ENCODE measurements at regions not wholly inside any gene's neighbourhood (a gene's known extent, or its start where the extent isn't known, plus 50 kb on each side); places are given as distances from the start of the nearest gene placed in this dataset.

DNA sequence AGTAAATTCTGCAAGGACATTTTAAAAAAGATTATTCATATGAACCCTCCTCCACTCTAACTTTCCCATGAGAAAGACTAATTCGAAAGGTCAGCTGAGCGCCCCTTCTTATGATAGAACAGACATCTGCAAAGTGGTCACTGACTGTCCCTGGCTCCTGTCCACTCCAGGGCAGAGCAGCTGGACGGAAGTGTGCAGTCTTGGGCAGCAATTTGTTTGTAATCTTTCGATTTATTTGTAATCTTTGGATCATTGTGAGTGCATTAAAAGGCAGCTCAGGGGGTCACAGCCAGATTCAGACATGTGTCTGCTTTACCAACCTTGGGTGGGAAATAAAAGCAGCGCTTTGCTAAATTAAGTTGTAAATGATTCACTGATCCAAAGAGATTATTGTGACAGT lies 158.8 kb upstream of the ADARB2 start:
- no peak for TF ChIP-seq SUZ12 (IDR thresholded peaks at IDR 0.05)
- TF ChIP-seq FOXM1 (IDR thresholded peaks at IDR 0.05; ENCODE audit: borderline replicate concordance): no peak
- no peak for TF ChIP-seq LEF1 (IDR thresholded peaks at IDR 0.05; ENCODE audit: borderline replicate concordance)
- no peak for TF ChIP-seq ELF4 (IDR thresholded peaks at IDR 0.05)
- TF ChIP-seq TARDBP (IDR thresholded peaks at IDR 0.05): no peak
- TF ChIP-seq SP1 (IDR thresholded peaks at IDR 0.05): no peak
- TF ChIP-seq L3MBTL2 (conservative IDR thresholded peaks at IDR 0.05): no peak
- TF ChIP-seq CTBP1 (IDR thresholded peaks at IDR 0.05; ENCODE audit: borderline replicate concordance): no peak
- TF ChIP-seq PKNOX1 (IDR thresholded peaks at IDR 0.05): no peak
- TF ChIP-seq FOXK2 (IDR thresholded peaks at IDR 0.05): no peak
- TF ChIP-seq NFRKB (IDR thresholded peaks at IDR 0.05): no peak
- no peak for TF ChIP-seq ZNF384 (IDR thresholded peaks at IDR 0.05)
- ChIA-PET POLR2A (no interaction called here), CTCF (no interaction called here)
- DNase-seq (ENCODE audit: extremely low spot score): no peak

DNA sequence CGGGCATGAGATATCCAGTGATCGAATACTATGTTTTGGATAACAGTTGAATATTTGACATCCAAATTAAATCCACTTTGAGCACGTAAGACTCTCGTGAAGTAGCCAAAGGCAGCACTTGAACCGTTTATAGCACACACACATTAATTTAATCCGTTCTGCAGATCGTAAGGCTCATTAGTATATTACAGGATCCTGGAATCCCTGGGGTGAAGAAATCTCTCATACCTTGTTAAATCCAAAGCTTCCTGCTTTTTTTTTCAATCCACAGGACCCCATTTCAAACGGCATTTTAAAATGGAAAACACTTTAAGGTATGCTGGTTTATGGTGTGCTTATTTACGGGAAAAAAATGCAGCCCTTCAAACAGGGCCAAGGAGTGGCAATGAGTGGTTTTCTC lies 158.4 kb upstream of the ADARB2 start:
- no peak for DNase-seq (ENCODE audit: extremely low spot score)
- TF ChIP-seq SP1 (IDR thresholded peaks at IDR 0.05) (no peak), FOXM1 (IDR thresholded peaks at IDR 0.05; ENCODE audit: borderline replicate concordance) (no peak), TARDBP (IDR thresholded peaks at IDR 0.05) (no peak), ELF4 (IDR thresholded peaks at IDR 0.05) (no peak), FOXK2 (IDR thresholded peaks at IDR 0.05) (no peak), NFRKB (IDR thresholded peaks at IDR 0.05) (no peak), HDGF (IDR thresholded peaks at IDR 0.05; ENCODE audit: borderline replicate concordance) (no peak), CTBP1 (IDR thresholded peaks at IDR 0.05; ENCODE audit: borderline replicate concordance) (no peak), LEF1 (IDR thresholded peaks at IDR 0.05; ENCODE audit: borderline replicate concordance) (no peak), BHLHE40 (IDR thresholded peaks at IDR 0.05; ENCODE audit: borderline replicate concordance) (no peak), FOXA1 (IDR thresholded peaks at IDR 0.05) (no peak), ZNF384 (IDR thresholded peaks at IDR 0.05) (no peak), SUZ12 (IDR thresholded peaks at IDR 0.05) (no peak), PKNOX1 (IDR thresholded peaks at IDR 0.05) (no peak), ARNT (IDR thresholded peaks at IDR 0.05) (no peak), L3MBTL2 (conservative IDR thresholded peaks at IDR 0.05) (no peak)
- ChIA-PET CTCF (no interaction called here), POLR2A (no interaction called here)

DNA sequence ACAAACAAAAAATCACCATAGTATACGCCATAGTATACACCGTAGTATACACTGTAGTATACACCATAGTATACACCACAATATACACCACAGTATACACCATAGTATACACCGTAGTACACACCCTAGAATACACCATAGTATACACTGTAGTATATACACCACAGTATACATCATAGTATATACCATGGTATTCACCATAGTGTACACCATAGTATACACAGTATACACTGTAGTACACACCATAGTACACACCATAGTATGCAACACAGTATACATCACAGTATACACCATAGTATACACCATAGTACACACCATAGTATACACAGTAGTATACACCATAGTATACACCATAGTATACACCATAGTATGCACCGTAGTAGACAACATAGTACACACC lies 157.6 kb upstream of the ADARB2 start:
- ChIA-PET POLR2A (no interaction called here), CTCF (no interaction called here)
- TF ChIP-seq HDGF (IDR thresholded peaks at IDR 0.05; ENCODE audit: borderline replicate concordance): no peak
- TF ChIP-seq FOXK2 (IDR thresholded peaks at IDR 0.05): no peak
- TF ChIP-seq ELF4 (IDR thresholded peaks at IDR 0.05): no peak
- no peak for TF ChIP-seq LEF1 (IDR thresholded peaks at IDR 0.05; ENCODE audit: borderline replicate concordance)
- no peak for TF ChIP-seq L3MBTL2 (conservative IDR thresholded peaks at IDR 0.05)
- no peak for DNase-seq (ENCODE audit: extremely low spot score)

DNA sequence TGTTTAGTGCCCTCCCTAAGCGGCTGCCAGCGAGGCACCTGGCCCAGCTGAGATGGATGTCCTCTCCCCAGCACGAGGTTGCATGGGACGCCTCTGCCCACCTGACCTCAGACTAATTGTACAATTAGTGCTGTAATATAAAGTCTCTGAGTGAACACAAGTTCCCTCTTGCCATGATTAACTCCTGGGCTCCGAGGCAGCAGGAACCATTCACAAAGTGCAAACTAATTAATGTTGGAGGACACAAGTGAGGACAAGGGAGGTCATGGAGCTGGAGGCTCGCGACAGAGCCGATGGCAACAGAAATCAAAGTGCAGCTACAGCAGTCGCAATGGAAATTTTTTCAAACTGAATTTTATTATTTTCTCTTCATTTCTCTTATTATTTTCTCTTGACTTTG lies 156.6 kb upstream of the ADARB2 start:
- DNase-seq (ENCODE audit: extremely low spot score): no peak
- ChIA-PET CTCF (no interaction called here), POLR2A (no interaction called here)
- TF ChIP-seq FOXM1 (IDR thresholded peaks at IDR 0.05; ENCODE audit: borderline replicate concordance): no peak

GRCh38 chr10:1886039-1886438 lies 148.7 kb upstream of the ADARB2 start:
- TF ChIP-seq PKNOX1 (IDR thresholded peaks at IDR 0.05): no peak
- ChIA-PET POLR2A (no interaction called here), CTCF (no interaction called here)
- no peak for DNase-seq (ENCODE audit: extremely low spot score)

DNA sequence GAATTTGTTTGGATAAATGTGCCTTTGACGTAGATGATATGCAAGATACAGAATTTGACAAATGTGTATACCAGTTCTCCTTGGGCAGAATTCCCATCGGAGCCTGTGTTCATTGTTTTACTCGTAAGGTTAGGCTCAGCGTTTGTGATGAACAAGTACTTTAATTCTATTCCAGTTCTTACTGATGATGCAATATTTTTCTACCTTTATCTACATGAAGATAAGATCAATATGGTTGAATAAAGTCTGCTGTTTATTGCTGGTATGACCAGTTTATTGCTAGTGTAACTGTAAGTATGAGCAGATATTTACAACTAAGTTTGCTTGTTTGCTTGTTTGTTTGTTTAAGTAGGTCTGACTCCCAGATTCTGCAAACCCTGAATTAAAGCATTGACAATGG lies 145.4 kb upstream of the ADARB2 start:
- no peak for DNase-seq (ENCODE audit: extremely low spot score)
- ChIA-PET POLR2A (no interaction called here), CTCF (no interaction called here)
- TF ChIP-seq BHLHE40 (IDR thresholded peaks at IDR 0.05; ENCODE audit: borderline replicate concordance): no peak
- TF ChIP-seq HDGF (IDR thresholded peaks at IDR 0.05; ENCODE audit: borderline replicate concordance): no peak
- no peak for TF ChIP-seq PKNOX1 (IDR thresholded peaks at IDR 0.05)
- TF ChIP-seq SUZ12 (IDR thresholded peaks at IDR 0.05): no peak
- no peak for TF ChIP-seq FOXM1 (IDR thresholded peaks at IDR 0.05; ENCODE audit: borderline replicate concordance)
- no peak for TF ChIP-seq FOXA1 (IDR thresholded peaks at IDR 0.05)
- TF ChIP-seq ZNF384 (IDR thresholded peaks at IDR 0.05): no peak
- no peak for TF ChIP-seq SP1 (IDR thresholded peaks at IDR 0.05)
- no peak for TF ChIP-seq NFRKB (IDR thresholded peaks at IDR 0.05)
- no peak for TF ChIP-seq ARNT (IDR thresholded peaks at IDR 0.05)
- TF ChIP-seq FOXK2 (IDR thresholded peaks at IDR 0.05): no peak
- no peak for TF ChIP-seq ELF4 (IDR thresholded peaks at IDR 0.05)
- no peak for TF ChIP-seq CTBP1 (IDR thresholded peaks at IDR 0.05; ENCODE audit: borderline replicate concordance)
- TF ChIP-seq LEF1 (IDR thresholded peaks at IDR 0.05; ENCODE audit: borderline replicate concordance): no peak
- TF ChIP-seq TARDBP (IDR thresholded peaks at IDR 0.05): no peak
- no peak for TF ChIP-seq L3MBTL2 (conservative IDR thresholded peaks at IDR 0.05)

GRCh38 chr10:1882180-1882579 lies 144.9 kb upstream of the ADARB2 start:
- POLR2A ChIA-PET: no interaction called here
- TF ChIP-seq PKNOX1 (IDR thresholded peaks at IDR 0.05) (no peak), SUZ12 (IDR thresholded peaks at IDR 0.05) (no peak), SP1 (IDR thresholded peaks at IDR 0.05) (no peak), CTBP1 (IDR thresholded peaks at IDR 0.05; ENCODE audit: borderline replicate concordance) (no peak), TARDBP (IDR thresholded peaks at IDR 0.05) (no peak), LEF1 (IDR thresholded peaks at IDR 0.05; ENCODE audit: borderline replicate concordance) (no peak), FOXK2 (IDR thresholded peaks at IDR 0.05) (no peak), ZNF384 (IDR thresholded peaks at IDR 0.05) (no peak), L3MBTL2 (conservative IDR thresholded peaks at IDR 0.05) (no peak), FOXM1 (IDR thresholded peaks at IDR 0.05; ENCODE audit: borderline replicate concordance) (no peak), HDGF (IDR thresholded peaks at IDR 0.05; ENCODE audit: borderline replicate concordance) (no peak), FOXA1 (IDR thresholded peaks at IDR 0.05) (no peak), NFRKB (IDR thresholded peaks at IDR 0.05) (no peak), ELF4 (IDR thresholded peaks at IDR 0.05) (no peak), ARNT (IDR thresholded peaks at IDR 0.05) (no peak), BHLHE40 (IDR thresholded peaks at IDR 0.05; ENCODE audit: borderline replicate concordance) (no peak)
- no peak for DNase-seq (ENCODE audit: extremely low spot score)
- CTCF ChIA-PET: no interaction called here
